Testis (tissue), 2 donors: ENCODE measurements at regions not wholly inside any gene's neighbourhood (a gene's known extent, or its start where the extent isn't known, plus 50 kb on each side); places are given as distances from the start of the nearest gene placed in this dataset.

Source experiments
- CTCF ChIP-seq, 3 experiments: fragments of 450-650 bp in 2 of 3; fragments of 200-600 bp in 1 of 3; sonication (generic) in 1 of 3; IDR thresholded peaks; one replicate each; pipeline ENCODE4 v1.5.1; 2016 to 2019; ENCODE audit warnings: antibody characterized with exemption in 3 of 3, mild to moderate bottlenecking in 2 of 3, moderate library complexity in 1 of 3
- POLR2A ChIP-seq: fragments of 450-650 bp; IDR thresholded peaks from one replicate; pipeline ENCODE4 v1.6.1; 2017; ENCODE audit warnings: antibody characterized with exemption, mild to moderate bottlenecking, moderate library complexity

GRCh38 chr2:201980946-201981345 is 52.7 kb upstream of the FZD7 start:
- no peak for TF ChIP-seq CTCF (IDR thresholded peaks at IDR 0.05)
- no peak for TF ChIP-seq POLR2A
